ENCODE measurements at regions not wholly inside any gene's neighbourhood (a gene's known extent, or its start where the extent isn't known, plus 50 kb on each side); places are given as distances from the start of the nearest gene placed in this dataset.

- intact Hi-C loops (cut with DNase I; ENCODE audit: low total_unique reads): no loop called here
- H3K27me3 ChIP-seq: no peaks in the 10 kb centered on the region
- no peaks in the 10 kb centered on the region for H3K36me3 ChIP-seq
- no peaks in the 10 kb centered on the region for H3K9me3 ChIP-seq
- H3K4me1 ChIP-seq: no peaks in the 10 kb centered on the region
- H3K4me3 ChIP-seq: no peak overlapping the region
- no peak overlapping the region for H3K27ac ChIP-seq
- DNase-seq (ENCODE audit: low spot score in 2 of 2): no peak
- TF ChIP-seq CTCF (IDR thresholded peaks at IDR 0.05) (peak; percentile 37 to 59 (median 58)), POLR2AphosphoS5 (IDR thresholded peaks at IDR 0.05) (no peak)
These were observed 50.9 kb upstream of the VASH1 start for GRCh38 chr14:76710056-76711010.

Data from breast epithelium (tissue), 4 donors.